Umbilical cord (tissue), 1 donor: ENCODE measurements at regions not wholly inside any gene's neighbourhood (a gene's known extent, or its start where the extent isn't known, plus 50 kb on each side); places are given as distances from the start of the nearest gene placed in this dataset.

Source experiments
- DNase-seq: peaks from one replicate; pipeline ENCODE4 v3.0.0-alpha.2; 2015; ENCODE audit warnings: low spot score

- DNase-seq: no peak
Measured at GRCh38 chr2:104976603-104977120, 61.2 kb upstream of the MRPS9 start.

GRCh38 chr2:104977958-104978357, 59.9 kb upstream of the MRPS9 start:
- no peak for DNase-seq

- peak; percentile 20 for DNase-seq
Measured at GRCh38 chr2:104979786-104980185, 58.1 kb upstream of the MRPS9 start.

- no peak for DNase-seq
Measured at GRCh38 chr2:104982111-104982510, 55.8 kb upstream of the MRPS9 start.
